Endothelial cell of umbilical vein (primary cell): ENCODE measurements at regions not wholly inside any gene's neighbourhood (a gene's known extent, or its start where the extent isn't known, plus 50 kb on each side); places are given as distances from the start of the nearest gene placed in this dataset.

Experiments
- BruUV-seq: library from RNA; stranded (reverse); fragments of 400-500 nt; replicated peaks from 2 replicates; lab custom pipeline; 2021; lab: Mats Ljungman, UMichigan
- CTCF ChIA-PET: fragments of 300-600, 350-600 bp; sonication (Branson Sonifier 250); formaldehyde crosslinking; loops from one replicate; lab custom pipeline; 2021; ENCODE audit warnings: antibody characterized with exemption, inconsistent platforms; lab: Charles Lee
- POLR2A ChIA-PET: fragments of 300-600, 350-600 bp; sonication (Branson Sonifier 250); formaldehyde crosslinking; loops from one replicate; lab custom pipeline; 2021; ENCODE audit warnings: antibody characterized with exemption, inconsistent platforms; lab: Charles Lee
- DNase-seq: peaks from one replicate; pipeline ENCODE4 v3.0.0-alpha.2; 2011; ENCODE audit warnings: low read depth, low spot score
- FAIRE-seq: peaks from 2 replicates; lab custom pipeline; 2011; peaks lifted over from hg19 to GRCh38; lab: Jason Lieb, UNC
- H2AFZ ChIP-seq: 2 replicates; pipeline ENCODE4 v1.6.0; 2012; ENCODE audit warnings: low read depth, low read length, control low read depth, inconsistent platforms
- H3K27ac ChIP-seq: 2 replicates; pipeline ENCODE4 v1.5.1; 2011; ENCODE audit warnings: low read depth, mild to moderate bottlenecking, control low read depth, low read length, moderate library complexity; ENCODE audit not compliant: insufficient read depth
- H3K27me3 ChIP-seq, 2 experiments: 2 replicates each; pipeline versions ENCODE4 v1.6.0 to v1.6.1; 2011; ENCODE audit warnings: low read length in 2 of 2, mixed read lengths in 1 of 2; ENCODE audit not compliant: control insufficient read depth in 2 of 2, insufficient read depth in 2 of 2
- H3K36me3 ChIP-seq, 2 experiments: 2 replicates in 1 of 2; 3 replicates in 1 of 2; pipeline ENCODE4 v1.5.1; 2011; ENCODE audit warnings: low read length in 2 of 2, mild to moderate bottlenecking in 1 of 2, moderate library complexity in 1 of 2; ENCODE audit not compliant: control insufficient read depth in 2 of 2, insufficient read depth in 2 of 2; ENCODE audit errors: extremely low read depth in 1 of 2
- H3K4me1 ChIP-seq: 3 replicates; pipeline ENCODE4 v1.5.1; 2011; ENCODE audit warnings: mild to moderate bottlenecking, low read length; ENCODE audit not compliant: control insufficient read depth, insufficient read depth; ENCODE audit errors: extremely low read depth
- H3K4me2 ChIP-seq: 2 replicates; pipeline ENCODE4 v1.6.1; 2011; ENCODE audit warnings: low read length, control low read depth, mixed read lengths; ENCODE audit not compliant: insufficient read depth
- H3K4me3 ChIP-seq, 3 experiments: fragments of 200-600 bp in 1 of 3; sonication (generic), shearing (Covaris generic) in 1 of 3; replicated peaks in 1 of 3; 2 replicates each; pipeline ENCODE4 v1.5.1; 2011 to 2016; ENCODE audit warnings: control low read depth in 3 of 3, low read length in 3 of 3, mild to moderate bottlenecking in 2 of 3, inconsistent platforms in 1 of 3, low read depth in 1 of 3, moderate library complexity in 1 of 3; ENCODE audit not compliant: insufficient read depth in 1 of 3
- H3K79me2 ChIP-seq: 2 replicates; pipeline ENCODE4 v1.6.0; 2012; ENCODE audit warnings: low read length, inconsistent platforms; ENCODE audit not compliant: control insufficient read depth, insufficient read depth
- H3K9ac ChIP-seq: replicated peaks from 2 replicates; pipeline ENCODE3; 2011; ENCODE audit warnings: low read length, control low read depth; ENCODE audit not compliant: insufficient read depth; ENCODE audit errors: extremely low read depth
- H3K9me1 ChIP-seq: replicated peaks from 3 replicates; pipeline ENCODE4 v1.6.0; 2011; ENCODE audit warnings: mild to moderate bottlenecking, low read length; ENCODE audit not compliant: control insufficient read depth, insufficient read depth; ENCODE audit errors: extremely low read depth
- H3K9me3 ChIP-seq: replicated peaks from 2 replicates; pipeline ENCODE4 v1.5.1; 2012; ENCODE audit warnings: low read length, inconsistent platforms; ENCODE audit not compliant: control insufficient read depth, insufficient read depth
- H4K20me1 ChIP-seq: replicated peaks from 2 replicates; pipeline ENCODE3; 2011; ENCODE audit warnings: mild to moderate bottlenecking, low read length; ENCODE audit not compliant: control insufficient read depth, insufficient read depth; ENCODE audit errors: extremely low read depth
- EZH2 ChIP-seq: IDR thresholded peaks from 2 replicates; pipeline ENCODE4 v1.6.1; 2012; ENCODE audit warnings: borderline replicate concordance, low read depth, mild to moderate bottlenecking, moderate library complexity, low read length, inconsistent platforms; ENCODE audit not compliant: severe bottlenecking
- FOS ChIP-seq: IDR thresholded peaks from 2 replicates; pipeline ENCODE4 v1.6.1; 2011; ENCODE audit warnings: mild to moderate bottlenecking, low read length, moderate library complexity, borderline replicate concordance; ENCODE audit not compliant: insufficient read depth
- GATA2 ChIP-seq: IDR thresholded peaks from 2 replicates; pipeline ENCODE4 v1.7.0; 2011; ENCODE audit warnings: low read depth, mild to moderate bottlenecking, moderate library complexity, mixed read lengths, low read length; ENCODE audit not compliant: insufficient read length, insufficient read depth
- JUN ChIP-seq: IDR thresholded peaks from 2 replicates; pipeline ENCODE4 v1.6.1; 2011; ENCODE audit warnings: borderline replicate concordance, low read depth; ENCODE audit not compliant: insufficient read length, insufficient read depth
- MAX ChIP-seq: IDR thresholded peaks from 2 replicates; pipeline ENCODE4 v1.6.1; 2011; ENCODE audit not compliant: insufficient read depth, insufficient read length
- MYC ChIP-seq: IDR thresholded peaks from one replicate; pipeline ENCODE4 v1.6.1; 2011; ENCODE audit warnings: mild to moderate bottlenecking, low read depth, low read length
- POLR2A ChIP-seq: IDR thresholded peaks from 2 replicates; pipeline ENCODE4 v1.6.1; 2012; ENCODE audit warnings: low read depth, mild to moderate bottlenecking, control low read depth, low read length
- POLR2AphosphoS5 ChIP-seq: IDR thresholded peaks from 2 replicates; pipeline ENCODE4 v1.6.1; 2012; ENCODE audit warnings: low read depth, mild to moderate bottlenecking, control low read depth, low read length, moderate library complexity; ENCODE audit not compliant: insufficient read depth
- dilution Hi-C: fragments of 300-500 bp; cut with MboI; formaldehyde crosslinking; loops from one replicate; pipeline ENCODE4 v1.15.0; 2019; ENCODE audit warnings: low sequenced_read_pairs; ENCODE audit not compliant: extremely low pct_ligation_motif_present
- intact Hi-C: fragments of 100-400 bp; cut with micrococcal nuclease; formaldehyde crosslinking; loops from one replicate; pipeline ENCODE4 v1.10.0; 2022
- TF ChIP-seq, protein P1 (sequence below), 2 donors: IDR thresholded peaks; 1 replicate in 1 of 2; 2 replicates in 1 of 2; pipeline ENCODE4 v1.5.1; 2011; ENCODE audit warnings: low read length in 2 of 2, mild to moderate bottlenecking in 2 of 2, moderate library complexity in 2 of 2, control low read depth in 1 of 2, inconsistent platforms in 1 of 2, low read depth in 1 of 2; ENCODE audit not compliant: insufficient read depth in 1 of 2; ENCODE audit errors: extremely low read depth in 1 of 2

DNA sequence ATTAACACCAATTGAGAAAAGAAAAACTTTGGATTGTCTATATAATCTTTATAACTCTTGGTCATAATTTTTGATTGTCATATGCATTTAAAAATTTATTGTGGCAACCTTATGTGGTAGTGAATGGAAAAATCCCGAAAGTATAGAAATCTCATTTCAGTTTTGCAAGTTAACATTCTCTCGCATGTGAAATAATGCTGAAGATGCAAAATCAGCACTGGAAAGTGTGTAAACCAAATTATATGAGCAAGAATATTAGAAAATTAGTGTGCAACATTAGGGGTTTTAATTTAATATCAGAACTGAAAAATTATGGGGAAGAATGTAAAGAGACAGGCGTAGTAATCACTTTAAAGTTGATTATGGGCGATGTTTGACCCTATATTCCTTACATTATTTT lies 1472.8 kb downstream of the PCDH7 start:
- Histone ChIP-seq H3K79me2 (no peaks in the 10 kb centered on the region), H3K27me3 (no peaks in the 10 kb centered on the region), H3K9me1 (no peaks in the 10 kb centered on the region), H3K36me3 (no peaks in the 10 kb centered on the region), H3K4me1 (peaks cover 5% of the 10 kb centered on the region), H3K4me2 (no peak overlapping the region), H3K4me3 (no peak overlapping the region), H2AFZ (no peak overlapping the region), H3K9me3 (no peaks in the 10 kb centered on the region), H4K20me1 (no peaks in the 10 kb centered on the region), H3K9ac (no peak overlapping the region), H3K27ac (no peak overlapping the region)
- FAIRE-seq (no peak), DNase-seq (no peak)
- intact Hi-C loops (no loop called here), dilution Hi-C loops (no loop called here)
- no TSS peak for BruUV-seq
- CTCF ChIA-PET: no interaction called here
- POLR2A ChIA-PET: no interaction called here
- no peak for TF ChIP-seq JUN
- no peak for TF ChIP-seq GATA2
- TF ChIP-seq, protein P1, sequence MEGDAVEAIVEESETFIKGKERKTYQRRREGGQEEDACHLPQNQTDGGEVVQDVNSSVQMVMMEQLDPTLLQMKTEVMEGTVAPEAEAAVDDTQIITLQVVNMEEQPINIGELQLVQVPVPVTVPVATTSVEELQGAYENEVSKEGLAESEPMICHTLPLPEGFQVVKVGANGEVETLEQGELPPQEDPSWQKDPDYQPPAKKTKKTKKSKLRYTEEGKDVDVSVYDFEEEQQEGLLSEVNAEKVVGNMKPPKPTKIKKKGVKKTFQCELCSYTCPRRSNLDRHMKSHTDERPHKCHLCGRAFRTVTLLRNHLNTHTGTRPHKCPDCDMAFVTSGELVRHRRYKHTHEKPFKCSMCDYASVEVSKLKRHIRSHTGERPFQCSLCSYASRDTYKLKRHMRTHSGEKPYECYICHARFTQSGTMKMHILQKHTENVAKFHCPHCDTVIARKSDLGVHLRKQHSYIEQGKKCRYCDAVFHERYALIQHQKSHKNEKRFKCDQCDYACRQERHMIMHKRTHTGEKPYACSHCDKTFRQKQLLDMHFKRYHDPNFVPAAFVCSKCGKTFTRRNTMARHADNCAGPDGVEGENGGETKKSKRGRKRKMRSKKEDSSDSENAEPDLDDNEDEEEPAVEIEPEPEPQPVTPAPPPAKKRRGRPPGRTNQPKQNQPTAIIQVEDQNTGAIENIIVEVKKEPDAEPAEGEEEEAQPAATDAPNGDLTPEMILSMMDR (IDR thresholded peaks at IDR 0.05; ENCODE audit: extremely low read depth in 1 of 2, insufficient read depth in 1 of 2, low read depth in 1 of 2, low read length in 2 of 2): no peak
- no peak for TF ChIP-seq FOS
- no peak for TF ChIP-seq EZH2
- TF ChIP-seq MAX: no peak
- TF ChIP-seq POLR2AphosphoS5: no peak
- no peak for TF ChIP-seq MYC
- TF ChIP-seq POLR2A: no peak
